ENCODE measurements at regions not wholly inside any gene's neighbourhood (a gene's known extent, or its start where the extent isn't known, plus 50 kb on each side); places are given as distances from the start of the nearest gene placed in this dataset.

DNA sequence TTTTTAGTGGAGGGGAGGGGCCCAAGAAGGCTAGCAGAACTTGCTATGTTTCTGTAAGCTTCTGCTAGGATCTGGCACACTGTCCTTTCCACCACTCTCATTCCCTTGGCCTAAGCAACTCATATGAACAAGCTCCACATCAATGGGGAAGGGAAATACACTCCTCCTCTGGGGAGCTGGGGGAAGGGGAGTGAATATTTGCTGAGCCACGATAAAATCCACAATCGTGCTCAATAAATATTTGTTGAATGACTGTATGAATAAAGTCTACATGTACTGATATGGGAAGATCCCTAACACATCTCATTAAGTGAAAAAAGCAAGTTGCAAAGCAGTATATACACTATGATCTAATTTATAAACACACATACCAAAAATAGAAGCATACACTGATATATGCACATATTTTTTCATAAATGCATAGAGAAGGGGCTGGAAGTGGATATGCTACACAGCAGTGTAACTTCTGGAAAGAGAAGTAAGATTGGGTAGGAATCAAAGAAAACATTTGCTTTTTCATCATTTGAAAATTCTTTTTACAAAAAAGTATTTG lies 95.8 kb upstream of the EFHC2 start:
- DNase-seq (ENCODE audit: low read depth, low spot score) = no peak
- H3K4me3 ChIP-seq (ENCODE audit: insufficient read length, low read depth) = no peak overlapping the region

DNA sequence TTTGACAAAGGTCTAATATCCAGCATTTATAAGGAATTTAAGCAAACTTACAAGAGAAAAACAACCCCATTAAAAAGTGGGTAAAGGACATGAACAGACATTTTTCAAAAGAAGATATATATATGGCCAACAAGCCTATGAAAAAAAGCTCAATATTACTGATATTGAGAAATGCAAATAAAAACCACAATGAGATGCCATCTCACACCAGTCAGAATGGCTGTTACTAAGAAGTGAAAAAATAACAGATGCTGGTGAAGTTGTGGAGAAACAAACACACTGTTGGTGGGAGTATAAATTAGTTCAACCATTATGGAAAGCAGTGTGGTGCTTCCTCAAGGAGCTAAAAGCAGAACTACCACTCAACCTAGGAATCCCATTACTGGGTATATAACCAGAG lies 91.6 kb upstream of the EFHC2 start:
- no peak overlapping the region for H3K9ac ChIP-seq (ENCODE audit: insufficient read length, low read depth)
- DNase-seq (ENCODE audit: low read depth, low spot score) = no peak
- TF ChIP-seq ZNF274 (IDR thresholded peaks at IDR 0.05; ENCODE audit: low read depth, low read length) (no peak), YY1 (IDR thresholded peaks at IDR 0.05; ENCODE audit: insufficient read depth, insufficient read length) (no peak), SUZ12 (IDR thresholded peaks at IDR 0.05; ENCODE audit: extremely low read depth, insufficient read depth, insufficient read length) (no peak)
- H3K27me3 ChIP-seq (ENCODE audit: insufficient read depth, insufficient read length) = no peaks in the 10 kb centered on the region
- no peaks in the 10 kb centered on the region for H3K4me1 ChIP-seq (ENCODE audit: insufficient read depth, insufficient read length)
- H3K4me3 ChIP-seq (ENCODE audit: insufficient read length, low read depth) = no peak overlapping the region
- no peaks in the 10 kb centered on the region for H3K36me3 ChIP-seq (ENCODE audit: insufficient read depth, insufficient read length, low read length)
- H3K9me3 ChIP-seq (ENCODE audit: insufficient read depth, low read length) = no peaks in the 10 kb centered on the region

More for the DNA sequence above, 95.8 kb upstream of the EFHC2 start:
- TF ChIP-seq YY1 (IDR thresholded peaks at IDR 0.05; ENCODE audit: insufficient read depth, insufficient read length) (no peak), SUZ12 (IDR thresholded peaks at IDR 0.05; ENCODE audit: extremely low read depth, insufficient read depth, insufficient read length) (no peak), ZNF274 (IDR thresholded peaks at IDR 0.05; ENCODE audit: low read depth, low read length) (no peak)
- Histone ChIP-seq H3K36me3 (ENCODE audit: insufficient read depth, insufficient read length, low read length) (no peaks in the 10 kb centered on the region), H3K9me3 (ENCODE audit: insufficient read depth, low read length) (no peaks in the 10 kb centered on the region), H3K27me3 (ENCODE audit: insufficient read depth, insufficient read length) (no peaks in the 10 kb centered on the region), H3K9ac (ENCODE audit: insufficient read length, low read depth) (no peak overlapping the region), H3K4me1 (ENCODE audit: insufficient read depth, insufficient read length) (no peaks in the 10 kb centered on the region)

DNA sequence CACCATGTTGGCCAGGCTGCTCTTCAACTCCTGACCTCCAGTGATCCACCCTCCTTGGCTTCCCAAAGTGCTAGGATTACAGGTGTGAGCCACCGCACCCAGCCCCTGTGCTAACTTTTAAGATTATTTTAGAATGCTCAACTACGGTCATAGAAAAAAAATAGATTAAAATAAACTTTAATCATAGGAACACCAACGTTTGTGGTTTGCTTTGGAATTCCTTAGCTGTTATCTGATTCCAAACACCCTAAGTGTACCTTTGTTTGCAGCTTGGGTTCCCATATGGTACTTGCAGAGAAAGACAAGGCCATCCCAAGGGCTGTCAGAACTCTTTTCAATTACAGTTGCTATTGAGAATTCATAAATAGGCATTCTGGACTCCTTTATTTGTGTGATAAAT lies 90.1 kb upstream of the EFHC2 start:
- DNase-seq (ENCODE audit: low read depth, low spot score) = no peak
- TF ChIP-seq ZNF274 (IDR thresholded peaks at IDR 0.05; ENCODE audit: low read depth, low read length) (no peak), YY1 (IDR thresholded peaks at IDR 0.05; ENCODE audit: insufficient read depth, insufficient read length) (no peak), SUZ12 (IDR thresholded peaks at IDR 0.05; ENCODE audit: extremely low read depth, insufficient read depth, insufficient read length) (no peak)
- Histone ChIP-seq H3K4me3 (ENCODE audit: insufficient read length, low read depth) (no peak overlapping the region), H3K9me3 (ENCODE audit: insufficient read depth, low read length) (no peaks in the 10 kb centered on the region), H3K9ac (ENCODE audit: insufficient read length, low read depth) (no peak overlapping the region), H3K36me3 (ENCODE audit: insufficient read depth, insufficient read length, low read length) (no peaks in the 10 kb centered on the region), H3K4me1 (ENCODE audit: insufficient read depth, insufficient read length) (no peaks in the 10 kb centered on the region), H3K27me3 (ENCODE audit: insufficient read depth, insufficient read length) (no peaks in the 10 kb centered on the region)

DNA sequence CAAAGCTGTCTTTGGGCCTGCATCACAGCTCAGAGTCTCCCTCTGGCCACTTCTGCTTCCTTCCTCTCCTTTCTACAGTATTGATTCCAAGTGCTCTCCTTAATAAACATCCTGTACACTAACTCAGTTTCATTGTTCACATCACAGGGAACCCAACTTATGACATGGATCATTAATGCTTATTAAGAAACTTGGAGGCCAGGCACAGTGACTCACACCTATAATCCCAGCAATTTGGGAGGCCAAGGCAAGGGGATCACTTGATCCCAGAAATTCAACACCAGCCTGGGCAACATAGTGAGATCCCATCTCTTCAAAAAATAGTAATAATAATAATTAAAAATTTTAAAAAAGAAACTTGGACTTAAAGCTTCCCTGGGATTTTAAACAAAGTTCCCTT lies 89.2 kb upstream of the EFHC2 start:
- Histone ChIP-seq H3K9ac (ENCODE audit: insufficient read length, low read depth) (no peak overlapping the region), H3K4me3 (ENCODE audit: insufficient read length, low read depth) (no peak overlapping the region), H3K9me3 (ENCODE audit: insufficient read depth, low read length) (no peaks in the 10 kb centered on the region), H3K27me3 (ENCODE audit: insufficient read depth, insufficient read length) (no peaks in the 10 kb centered on the region), H3K4me1 (ENCODE audit: insufficient read depth, insufficient read length) (no peaks in the 10 kb centered on the region), H3K36me3 (ENCODE audit: insufficient read depth, insufficient read length, low read length) (no peaks in the 10 kb centered on the region)
- DNase-seq (ENCODE audit: low read depth, low spot score) = peak; percentile 11
- TF ChIP-seq SUZ12 (IDR thresholded peaks at IDR 0.05; ENCODE audit: extremely low read depth, insufficient read depth, insufficient read length) (no peak), ZNF274 (IDR thresholded peaks at IDR 0.05; ENCODE audit: low read depth, low read length) (no peak), YY1 (IDR thresholded peaks at IDR 0.05; ENCODE audit: insufficient read depth, insufficient read length) (no peak)

DNA sequence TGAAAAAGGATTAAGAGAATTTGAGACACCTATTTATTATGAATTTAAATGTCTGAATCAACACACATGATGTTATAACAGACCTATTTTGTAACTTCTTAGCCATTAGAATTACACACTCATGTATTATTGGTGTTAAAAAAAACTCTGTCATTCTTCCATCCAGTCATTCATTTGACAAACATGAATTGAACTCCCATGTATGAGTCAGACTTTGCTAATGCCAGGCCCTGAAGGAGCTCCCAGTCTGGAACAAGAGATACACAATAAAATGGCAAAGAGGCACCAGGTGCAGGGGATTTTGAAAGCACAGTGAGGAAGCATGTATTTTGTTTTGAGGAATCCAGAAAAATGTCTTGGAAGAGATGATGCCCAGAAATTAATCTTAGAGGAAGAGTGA lies 87.7 kb upstream of the EFHC2 start:
- no peak overlapping the region for H3K9ac ChIP-seq (ENCODE audit: insufficient read length, low read depth)
- TF ChIP-seq ZNF274 (IDR thresholded peaks at IDR 0.05; ENCODE audit: low read depth, low read length) (no peak), YY1 (IDR thresholded peaks at IDR 0.05; ENCODE audit: insufficient read depth, insufficient read length) (no peak), SUZ12 (IDR thresholded peaks at IDR 0.05; ENCODE audit: extremely low read depth, insufficient read depth, insufficient read length) (no peak)
- H3K27me3 ChIP-seq (ENCODE audit: insufficient read depth, insufficient read length) = no peaks in the 10 kb centered on the region
- H3K4me1 ChIP-seq (ENCODE audit: insufficient read depth, insufficient read length) = no peaks in the 10 kb centered on the region
- H3K9me3 ChIP-seq (ENCODE audit: insufficient read depth, low read length) = no peaks in the 10 kb centered on the region
- no peak overlapping the region for H3K4me3 ChIP-seq (ENCODE audit: insufficient read length, low read depth)
- no peaks in the 10 kb centered on the region for H3K36me3 ChIP-seq (ENCODE audit: insufficient read depth, insufficient read length, low read length)
- DNase-seq (ENCODE audit: low read depth, low spot score) = no peak

DNA sequence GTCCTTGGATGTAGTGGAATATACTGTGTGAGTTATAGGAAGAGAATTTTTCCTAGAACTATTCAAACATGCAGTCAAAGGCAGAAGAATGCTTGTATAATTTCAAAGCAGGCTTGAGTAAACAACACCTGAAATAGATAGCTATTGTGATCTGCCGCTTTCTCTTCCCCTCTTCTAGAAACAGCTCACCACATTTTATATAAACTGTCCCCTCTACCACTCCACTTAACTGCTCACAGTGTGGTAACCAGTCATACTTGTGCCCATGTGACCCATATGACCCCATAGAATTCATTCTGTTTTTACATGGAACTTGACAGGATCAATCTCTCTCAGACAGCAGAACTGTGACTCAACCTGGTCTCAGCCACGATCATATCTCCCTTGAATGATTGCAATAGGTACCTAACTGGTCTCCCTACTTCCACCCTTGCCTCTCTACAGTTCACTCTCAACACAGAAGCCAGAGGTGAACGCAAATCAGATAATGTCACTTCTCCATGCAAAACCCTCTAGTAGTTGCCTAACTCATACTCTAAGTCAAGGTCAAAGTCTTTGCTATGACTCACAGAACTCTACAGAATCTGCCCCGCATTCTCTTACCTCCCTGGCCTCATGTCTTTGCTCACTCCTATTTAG lies 85.6 kb upstream of the EFHC2 start:
- no peaks in the 10 kb centered on the region for H3K27me3 ChIP-seq (ENCODE audit: insufficient read depth, insufficient read length)
- no peak overlapping the region for H3K9ac ChIP-seq (ENCODE audit: insufficient read length, low read depth)
- DNase-seq (ENCODE audit: low read depth, low spot score) = no peak
- H3K9me3 ChIP-seq (ENCODE audit: insufficient read depth, low read length) = no peaks in the 10 kb centered on the region
- no peaks in the 10 kb centered on the region for H3K4me1 ChIP-seq (ENCODE audit: insufficient read depth, insufficient read length)
- no peak overlapping the region for H3K4me3 ChIP-seq (ENCODE audit: insufficient read length, low read depth)
- no peak for TF ChIP-seq SUZ12 (IDR thresholded peaks at IDR 0.05; ENCODE audit: extremely low read depth, insufficient read depth, insufficient read length)
- H3K36me3 ChIP-seq (ENCODE audit: insufficient read depth, insufficient read length, low read length) = no peaks in the 10 kb centered on the region

DNA sequence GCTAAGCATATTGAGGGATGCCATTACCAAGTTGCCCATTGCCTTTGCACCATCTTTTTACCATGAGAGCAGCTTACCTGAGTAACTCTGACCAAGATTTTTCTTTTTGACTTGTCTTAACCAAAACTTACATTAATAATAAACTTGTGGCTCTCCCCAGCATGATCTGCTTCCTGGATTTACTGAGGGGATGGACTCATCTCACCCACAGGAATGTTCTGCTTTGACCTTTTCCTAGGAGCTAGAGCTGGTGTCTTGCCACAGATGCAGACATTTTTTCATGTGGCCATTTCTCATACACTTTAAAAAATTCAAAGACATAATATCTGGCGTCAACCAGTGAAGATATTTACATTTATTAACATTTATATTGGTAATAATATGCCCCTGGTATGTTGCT lies 79.2 kb upstream of the EFHC2 start:
- Histone ChIP-seq H3K4me1 (ENCODE audit: insufficient read depth, insufficient read length) (no peaks in the 10 kb centered on the region), H3K4me3 (ENCODE audit: insufficient read length, low read depth) (no peak overlapping the region), H3K36me3 (ENCODE audit: insufficient read depth, insufficient read length, low read length) (no peaks in the 10 kb centered on the region), H3K27me3 (ENCODE audit: insufficient read depth, insufficient read length) (no peaks in the 10 kb centered on the region), H3K9me3 (ENCODE audit: insufficient read depth, low read length) (no peaks in the 10 kb centered on the region), H3K9ac (ENCODE audit: insufficient read length, low read depth) (no peak overlapping the region)
- DNase-seq (ENCODE audit: low read depth, low spot score) = no peak
- TF ChIP-seq SUZ12 (IDR thresholded peaks at IDR 0.05; ENCODE audit: extremely low read depth, insufficient read depth, insufficient read length) (no peak), ZNF274 (IDR thresholded peaks at IDR 0.05; ENCODE audit: low read depth, low read length) (no peak), YY1 (IDR thresholded peaks at IDR 0.05; ENCODE audit: insufficient read depth, insufficient read length) (no peak)
